Muscle layer of duodenum (tissue), 2 donors: ENCODE measurements at regions not wholly inside any gene's neighbourhood (a gene's known extent, or its start where the extent isn't known, plus 50 kb on each side); places are given as distances from the start of the nearest gene placed in this dataset.

ENCODE experiments used
- H3K27ac ChIP-seq: one replicate; pipeline ENCODE4 v1.7.0; 2013; ENCODE audit warnings: mild to moderate bottlenecking, low read length
- H3K27me3 ChIP-seq: one replicate; pipeline ENCODE4 v1.7.0; 2013; ENCODE audit warnings: low read depth, mild to moderate bottlenecking, control low read depth, low read length
- H3K36me3 ChIP-seq, 2 donors: one replicate each; pipeline ENCODE4 v1.7.0; 2013; ENCODE audit warnings: low read length in 2 of 2, control low read depth in 1 of 2, mild to moderate bottlenecking in 1 of 2; ENCODE audit not compliant: insufficient read depth in 2 of 2, control insufficient read depth in 1 of 2
- H3K4me1 ChIP-seq, 2 donors: one replicate each; pipeline ENCODE4 v1.7.0; 2013; ENCODE audit warnings: low read length in 2 of 2, mild to moderate bottlenecking in 2 of 2, control low read depth in 1 of 2, moderate library complexity in 1 of 2; ENCODE audit not compliant: insufficient read depth in 2 of 2, control insufficient read depth in 1 of 2
- H3K4me3 ChIP-seq, 2 donors: one replicate each; pipeline ENCODE4 v1.7.0; 2013; ENCODE audit warnings: low read length in 2 of 2, low read depth in 1 of 2, mild to moderate bottlenecking in 1 of 2
- H3K9me3 ChIP-seq, 2 donors: one replicate each; pipeline ENCODE4 v1.7.0; 2013; ENCODE audit warnings: low read length in 2 of 2, control low read depth in 1 of 2, mild to moderate bottlenecking in 1 of 2; ENCODE audit not compliant: control insufficient read depth in 1 of 2
- donor health status: healthy.

DNA sequence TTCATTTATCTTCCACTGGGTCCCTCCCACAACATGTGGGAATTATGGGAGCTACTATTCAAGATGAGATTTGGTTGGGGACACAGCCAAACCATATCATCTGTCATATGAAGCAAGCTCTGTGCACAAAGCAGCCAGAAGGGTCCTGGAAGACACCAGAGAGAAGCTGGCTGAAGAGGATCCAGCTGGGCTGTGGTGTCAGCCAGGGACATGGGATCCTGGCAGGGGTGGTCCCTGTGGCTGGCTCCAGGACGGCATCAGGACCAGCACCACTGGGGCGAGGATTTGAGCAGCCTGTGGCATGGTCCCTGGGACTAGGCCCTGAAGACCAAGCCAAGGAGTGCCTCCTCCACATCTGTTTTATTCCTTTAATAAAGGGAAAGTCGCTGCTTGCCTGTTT, 84.8 kb upstream of the HDAC4 start:
- H3K9me3 ChIP-seq, result no peaks in the 10 kb centered on the region
- no peaks in the 10 kb centered on the region for H3K27me3 ChIP-seq
- H3K36me3 ChIP-seq, result no peaks in the 10 kb centered on the region
- no peaks in the 10 kb centered on the region for H3K4me1 ChIP-seq
- H3K4me3 ChIP-seq, result no peak overlapping the region
- no peak overlapping the region for H3K27ac ChIP-seq

- Histone ChIP-seq H3K4me1 (no peaks in the 10 kb centered on the region), H3K36me3 (no peaks in the 10 kb centered on the region), H3K9me3 (no peaks in the 10 kb centered on the region), H3K4me3 (no peak overlapping the region), H3K27ac (no peak overlapping the region), H3K27me3 (no peaks in the 10 kb centered on the region)
Observed at GRCh38 chr2:239484571-239485355, 83.9 kb upstream of the HDAC4 start.

DNA sequence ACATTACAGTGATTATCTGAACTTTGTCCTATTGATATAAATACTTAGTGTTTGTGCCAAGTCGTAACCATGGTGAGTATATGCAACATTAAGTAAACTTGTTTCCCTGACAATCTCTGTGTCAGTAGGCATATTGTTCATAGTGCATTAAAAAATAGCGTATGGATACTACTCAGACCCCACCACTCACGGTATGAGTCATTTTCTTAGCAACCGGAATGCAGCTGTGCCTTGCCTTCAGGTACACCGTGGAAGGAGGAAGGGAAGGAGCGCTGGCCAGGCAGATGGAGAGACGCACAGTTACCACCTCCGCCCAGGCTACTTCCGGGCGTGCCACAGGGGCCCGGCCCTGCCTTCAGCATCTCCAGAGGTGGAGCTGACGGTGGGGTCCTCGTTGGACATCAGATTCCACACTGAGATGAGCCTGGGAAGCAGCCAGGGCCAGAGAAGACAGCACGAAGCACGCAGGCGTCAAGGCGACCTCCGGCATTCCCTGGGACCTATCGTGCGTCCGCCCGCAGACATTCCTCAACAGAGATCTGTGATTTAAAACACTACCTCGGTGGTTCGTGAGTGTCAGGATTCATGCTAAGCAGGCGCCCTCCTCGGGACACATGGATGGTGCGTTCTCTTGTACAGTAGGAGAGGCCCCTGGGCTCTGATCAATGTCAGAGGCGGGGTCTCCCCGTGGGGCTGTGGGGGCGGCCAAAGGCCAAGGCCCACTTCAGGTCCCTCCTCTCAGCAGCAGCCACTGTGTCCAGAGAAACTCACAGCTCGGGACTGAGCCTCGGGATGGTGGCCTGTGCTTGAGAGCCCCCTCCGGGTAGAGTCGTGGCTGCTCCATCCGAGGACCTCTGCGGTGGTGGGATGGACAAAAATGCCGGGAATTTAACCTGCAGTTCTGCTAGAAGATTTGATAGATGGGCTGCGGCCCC, 82.2 kb upstream of the HDAC4 start:
- no peaks in the 10 kb centered on the region for H3K4me1 ChIP-seq
- no peak overlapping the region for H3K4me3 ChIP-seq
- H3K36me3 ChIP-seq, result no peaks in the 10 kb centered on the region
- no peak overlapping the region for H3K27ac ChIP-seq
- H3K27me3 ChIP-seq, result no peaks in the 10 kb centered on the region
- no peaks in the 10 kb centered on the region for H3K9me3 ChIP-seq

- Histone ChIP-seq H3K27ac (no peak overlapping the region), H3K36me3 (no peaks in the 10 kb centered on the region), H3K4me1 (no peaks in the 10 kb centered on the region), H3K9me3 (no peaks in the 10 kb centered on the region), H3K4me3 (no peak overlapping the region), H3K27me3 (no peaks in the 10 kb centered on the region)
Observed at GRCh38 chr2:239479471-239479870, 78.7 kb upstream of the HDAC4 start.

DNA sequence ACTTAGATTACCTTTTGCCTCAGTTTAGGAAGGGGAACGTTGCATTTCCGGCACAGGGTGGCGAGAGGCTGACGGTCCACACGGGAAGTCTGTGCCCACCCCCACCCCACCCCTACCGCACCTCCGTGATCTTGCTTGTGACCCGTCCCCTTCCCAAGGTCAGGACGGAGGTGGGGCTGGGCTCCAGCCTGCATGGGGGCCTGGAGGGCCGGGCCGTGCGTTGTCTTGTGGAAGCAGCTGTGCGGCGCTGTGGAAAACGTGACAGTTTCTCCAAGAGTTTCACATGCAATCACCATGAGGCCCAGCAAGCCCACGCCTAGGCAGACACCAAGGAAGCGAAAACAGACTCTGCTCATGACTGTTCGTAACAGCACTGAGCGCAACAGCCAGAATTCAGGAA, 76.8 kb upstream of the HDAC4 start:
- Histone ChIP-seq H3K27ac (no peak overlapping the region), H3K4me3 (no peak overlapping the region), H3K36me3 (no peaks in the 10 kb centered on the region), H3K9me3 (no peaks in the 10 kb centered on the region), H3K27me3 (no peaks in the 10 kb centered on the region), H3K4me1 (no peaks in the 10 kb centered on the region)

DNA sequence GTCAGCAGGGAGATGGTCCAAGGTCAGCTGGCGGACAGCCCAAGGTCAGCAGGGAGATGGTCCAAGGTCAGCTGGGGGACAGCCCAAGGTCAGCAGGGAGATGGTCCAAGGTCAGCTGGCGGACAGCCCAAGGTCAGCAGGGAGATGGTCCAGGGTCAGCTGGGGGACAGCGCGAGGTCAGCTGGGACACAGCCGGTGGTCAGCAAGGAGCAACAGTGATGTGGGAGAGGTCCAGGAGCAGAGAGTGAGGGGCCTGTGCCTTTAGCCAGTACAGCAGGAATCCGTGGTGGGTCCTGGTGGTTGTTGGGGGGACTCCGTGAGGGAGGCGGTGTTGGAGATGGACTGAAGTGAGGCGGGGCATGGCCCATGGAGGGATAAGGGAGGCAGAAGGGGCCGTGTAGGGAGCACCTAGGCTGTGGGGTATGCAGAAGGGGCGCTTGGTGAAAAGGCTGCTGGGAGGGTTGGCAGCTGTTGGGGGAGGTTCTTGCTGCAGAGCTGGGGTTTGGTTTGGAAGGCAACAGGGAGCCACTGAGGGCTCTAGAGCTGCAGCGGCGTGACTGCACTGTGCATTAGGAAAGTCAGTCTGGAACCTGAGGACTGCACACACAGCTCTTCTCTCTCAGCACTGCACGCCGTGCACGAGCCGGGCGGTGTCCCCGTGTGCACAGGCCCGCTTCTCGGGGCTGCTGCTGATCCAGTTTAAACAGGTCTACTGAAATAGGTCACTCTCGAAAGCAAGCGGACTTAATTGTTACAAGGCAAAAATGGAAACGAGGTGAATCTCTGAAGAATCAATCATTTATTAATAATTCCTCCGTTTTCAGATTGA, 76.2 kb upstream of the HDAC4 start:
- Histone ChIP-seq H3K9me3 (no peaks in the 10 kb centered on the region), H3K36me3 (no peaks in the 10 kb centered on the region), H3K27ac (no peak overlapping the region), H3K27me3 (no peaks in the 10 kb centered on the region), H3K4me3 (no peak overlapping the region), H3K4me1 (no peaks in the 10 kb centered on the region)

DNA sequence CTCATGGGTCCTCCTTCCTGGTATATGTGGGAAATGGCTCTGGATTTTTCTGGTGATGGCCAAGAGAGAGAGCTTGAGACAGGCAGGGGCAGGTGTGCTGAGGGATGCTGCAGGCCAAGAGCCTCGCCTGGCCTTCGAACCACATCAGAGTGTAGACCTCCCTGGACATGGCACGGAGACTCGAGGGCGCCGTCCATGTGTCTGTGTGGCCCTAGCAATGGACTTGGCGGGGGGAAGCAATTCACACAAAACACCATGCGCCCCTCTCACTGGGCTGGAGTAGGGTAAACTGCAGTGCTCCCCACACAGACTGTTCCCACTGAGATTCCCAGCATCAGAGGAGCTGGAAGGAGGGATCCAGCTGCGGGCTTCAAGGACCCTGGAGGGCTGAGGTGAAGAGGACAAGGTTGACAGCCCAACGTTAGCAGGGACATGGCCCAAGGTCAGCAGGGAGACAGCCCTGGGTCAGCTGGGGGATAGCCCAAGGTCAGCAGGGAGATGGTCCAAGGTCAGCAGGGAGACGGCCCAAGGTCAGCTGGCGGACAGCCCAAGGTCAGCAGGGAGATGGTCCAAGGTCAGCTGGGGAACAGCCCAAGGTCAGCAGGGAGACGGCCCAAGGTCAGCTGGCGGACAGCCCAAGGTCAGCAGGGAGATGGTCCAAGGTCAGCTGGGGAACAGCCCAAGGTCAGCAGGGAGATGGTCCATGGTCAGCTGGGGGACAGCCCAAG, 75.4 kb upstream of the HDAC4 start:
- Histone ChIP-seq H3K4me1 (no peaks in the 10 kb centered on the region), H3K4me3 (no peak overlapping the region), H3K9me3 (no peaks in the 10 kb centered on the region), H3K27me3 (no peaks in the 10 kb centered on the region), H3K36me3 (no peaks in the 10 kb centered on the region), H3K27ac (no peak overlapping the region)

GRCh38 chr2:239475161-239476028, 74.6 kb upstream of the HDAC4 start:
- Histone ChIP-seq H3K27me3 (no peaks in the 10 kb centered on the region), H3K4me1 (no peaks in the 10 kb centered on the region), H3K27ac (no peak overlapping the region)

GRCh38 chr2:239473211-239473805, 72.5 kb upstream of the HDAC4 start:
- Histone ChIP-seq H3K36me3 (no peaks in the 10 kb centered on the region), H3K9me3 (no peaks in the 10 kb centered on the region), H3K4me1 (no peaks in the 10 kb centered on the region), H3K27ac (no peak overlapping the region), H3K27me3 (no peaks in the 10 kb centered on the region), H3K4me3 (no peak overlapping the region)

More at GRCh38 chr2:239475161-239476028, 74.6 kb upstream of the HDAC4 start:
- no peak overlapping the region for H3K4me3 ChIP-seq
- no peaks in the 10 kb centered on the region for H3K9me3 ChIP-seq
- no peaks in the 10 kb centered on the region for H3K36me3 ChIP-seq
